GM12873 (cell line): ENCODE measurements at regions not wholly inside any gene's neighbourhood (a gene's known extent, or its start where the extent isn't known, plus 50 kb on each side); places are given as distances from the start of the nearest gene placed in this dataset.

Source experiments
- CTCF ChIP-seq: IDR thresholded peaks from 2 replicates; pipeline ENCODE4 v1.5.1; 2012; ENCODE audit warnings: low read depth, mild to moderate bottlenecking, moderate library complexity, low read length, control low read depth; ENCODE audit not compliant: insufficient read depth; ENCODE audit errors: missing control alignments

GRCh38 chr2:217621391-217621801 lies 381.4 kb downstream of the TNS1 start:
- TF ChIP-seq CTCF = no peak

- TF ChIP-seq CTCF = no peak
Measured at GRCh38 chr2:217618744-217619143, 384.1 kb downstream of the TNS1 start.

- TF ChIP-seq CTCF = no peak
Measured at GRCh38 chr2:217617616-217618022, 385.2 kb downstream of the TNS1 start.

- no peak for TF ChIP-seq CTCF
Measured at GRCh38 chr2:217616936-217617335, 385.9 kb downstream of the TNS1 start.

- TF ChIP-seq CTCF = no peak
Measured at GRCh38 chr2:217615171-217615570, 387.6 kb downstream of the TNS1 start.

- TF ChIP-seq CTCF = no peak
Measured at GRCh38 chr2:217614498-217614897, 388.3 kb downstream of the TNS1 start.

GRCh38 chr2:217614096-217614495 lies 388.7 kb downstream of the TNS1 start:
- TF ChIP-seq CTCF = no peak
